Activated T-helper 2 cell treated with anti-CD3 and anti-CD28 coated beads, Interferon-gamma antibody, Interleukin-2, Interleukin-4, amounts not matched to agents 10 μg/mL and 5 μg/mL and 100 μg/mL, durations not matched to agents 14 hours and 24 hours and 36 hours (primary cell): ENCODE measurements at regions not wholly inside any gene's neighbourhood (a gene's known extent, or its start where the extent isn't known, plus 50 kb on each side); places are given as distances from the start of the nearest gene placed in this dataset.

Source experiments
- DNase-seq: peaks from one replicate; pipeline ENCODE4 v3.0.0; 2021; ENCODE audit warnings: low spot score
- H3K27ac Mint-ChIP-seq: one replicate; pipeline ENCODE4 v1.8.0; 2021; ENCODE audit warnings: mixed read lengths
- H3K27me3 Mint-ChIP-seq: one replicate; pipeline ENCODE4 v1.8.0; 2021; ENCODE audit warnings: low read depth, mixed read lengths
- H3K36me3 Mint-ChIP-seq: one replicate; pipeline ENCODE4 v1.8.0; 2021; ENCODE audit warnings: low read depth, mixed read lengths
- H3K4me1 Mint-ChIP-seq: one replicate; pipeline ENCODE4 v1.8.0; 2021; ENCODE audit warnings: low read depth, mixed read lengths
- H3K4me3 Mint-ChIP-seq: one replicate; pipeline ENCODE4 v1.8.0; 2021; ENCODE audit warnings: low read depth, mild to moderate bottlenecking, moderate library complexity, mixed read lengths
- H3K9me3 Mint-ChIP-seq: one replicate; pipeline ENCODE4 v1.8.0; 2021; ENCODE audit warnings: mixed read lengths
- intact Hi-C: fragments of 100-400 bp; cut with micrococcal nuclease; formaldehyde crosslinking; loops from one replicate; pipeline ENCODE4 v1.15.1; 2023

- DNase-seq: no peak
- no peaks in the 10 kb centered on the region for H3K27me3 Mint-ChIP-seq
- no peaks in the 10 kb centered on the region for H3K4me1 Mint-ChIP-seq
- no peak overlapping the region for H3K4me3 Mint-ChIP-seq
- H3K36me3 Mint-ChIP-seq: no peaks in the 10 kb centered on the region
- H3K9me3 Mint-ChIP-seq: no peaks in the 10 kb centered on the region
- no peak overlapping the region for H3K27ac Mint-ChIP-seq
- intact Hi-C loops: no loop called here
Measured at GRCh38 chr1:4596486-4596885, 57.9 kb upstream of the AJAP1 start.

- H3K9me3 Mint-ChIP-seq: no peaks in the 10 kb centered on the region
- no peaks in the 10 kb centered on the region for H3K36me3 Mint-ChIP-seq
- H3K27me3 Mint-ChIP-seq: no peaks in the 10 kb centered on the region
- no peak for DNase-seq
- intact Hi-C loops: no loop called here
- H3K27ac Mint-ChIP-seq: no peak overlapping the region
- H3K4me1 Mint-ChIP-seq: no peaks in the 10 kb centered on the region
- no peak overlapping the region for H3K4me3 Mint-ChIP-seq
Measured at GRCh38 chr1:4597020-4597419, 57.4 kb upstream of the AJAP1 start.

- Mint-ChIP-seq H3K4me3 (no peak overlapping the region), H3K4me1 (no peaks in the 10 kb centered on the region), H3K36me3 (no peaks in the 10 kb centered on the region), H3K27me3 (peaks cover 4% of the 10 kb centered on the region), H3K27ac (no peak overlapping the region), H3K9me3 (no peaks in the 10 kb centered on the region)
- DNase-seq: no peak
- intact Hi-C loops: no loop called here
Measured at GRCh38 chr1:4598561-4598960, 55.8 kb upstream of the AJAP1 start.

- no peak for DNase-seq
- Mint-ChIP-seq H3K4me3 (no peak overlapping the region), H3K27me3 (peaks cover 5% of the 10 kb centered on the region), H3K36me3 (no peaks in the 10 kb centered on the region), H3K9me3 (no peaks in the 10 kb centered on the region), H3K27ac (no peak overlapping the region), H3K4me1 (no peaks in the 10 kb centered on the region)
- intact Hi-C loops: no loop called here
Measured at GRCh38 chr1:4599521-4599920, 54.9 kb upstream of the AJAP1 start.

GRCh38 chr1:4599951-4600481 lies 54.4 kb upstream of the AJAP1 start:
- Mint-ChIP-seq H3K9me3 (no peaks in the 10 kb centered on the region), H3K27me3 (peaks cover 5% of the 10 kb centered on the region), H3K36me3 (no peaks in the 10 kb centered on the region), H3K4me1 (no peaks in the 10 kb centered on the region), H3K27ac (no peak overlapping the region), H3K4me3 (no peak overlapping the region)
- DNase-seq: no peak
- intact Hi-C loops: no loop called here

GRCh38 chr1:4600615-4601460 lies 53.6 kb upstream of the AJAP1 start:
- intact Hi-C loops: no loop called here
- Mint-ChIP-seq H3K4me3 (no peak overlapping the region), H3K9me3 (no peaks in the 10 kb centered on the region), H3K27ac (no peak overlapping the region), H3K4me1 (no peaks in the 10 kb centered on the region), H3K27me3 (peaks cover 7% of the 10 kb centered on the region), H3K36me3 (no peaks in the 10 kb centered on the region)
- no peak for DNase-seq

- Mint-ChIP-seq H3K36me3 (no peaks in the 10 kb centered on the region), H3K4me1 (no peaks in the 10 kb centered on the region), H3K27me3 (peaks cover 7% of the 10 kb centered on the region), H3K9me3 (no peaks in the 10 kb centered on the region), H3K4me3 (no peak overlapping the region), H3K27ac (no peak overlapping the region)
- intact Hi-C loops: no loop called here
- no peak for DNase-seq
Measured at GRCh38 chr1:4601941-4602340, 52.5 kb upstream of the AJAP1 start.

- Mint-ChIP-seq H3K27me3 (peaks cover 7% of the 10 kb centered on the region), H3K4me3 (no peak overlapping the region)
- no peak for DNase-seq
Measured at GRCh38 chr1:4602462-4603294, 51.7 kb upstream of the AJAP1 start.

GRCh38 chr1:4603295-4604110 lies 50.9 kb upstream of the AJAP1 start:
- Mint-ChIP-seq H3K36me3 (no peaks in the 10 kb centered on the region), H3K4me3 (no peak overlapping the region), H3K27ac (no peak overlapping the region), H3K4me1 (no peaks in the 10 kb centered on the region), H3K9me3 (peaks cover 4% of the 10 kb centered on the region), H3K27me3 (peaks cover 7% of the 10 kb centered on the region)
- no peak for DNase-seq
- intact Hi-C loops: no loop called here

More at GRCh38 chr1:4602462-4603294, 51.7 kb upstream of the AJAP1 start:
- intact Hi-C loops: no loop called here
- H3K9me3 Mint-ChIP-seq: no peaks in the 10 kb centered on the region
- H3K36me3 Mint-ChIP-seq: no peaks in the 10 kb centered on the region
- no peaks in the 10 kb centered on the region for H3K4me1 Mint-ChIP-seq
- no peak overlapping the region for H3K27ac Mint-ChIP-seq
